ENCODE measurements at regions not wholly inside any gene's neighbourhood (a gene's known extent, or its start where the extent isn't known, plus 50 kb on each side); places are given as distances from the start of the nearest gene placed in this dataset.

DNA sequence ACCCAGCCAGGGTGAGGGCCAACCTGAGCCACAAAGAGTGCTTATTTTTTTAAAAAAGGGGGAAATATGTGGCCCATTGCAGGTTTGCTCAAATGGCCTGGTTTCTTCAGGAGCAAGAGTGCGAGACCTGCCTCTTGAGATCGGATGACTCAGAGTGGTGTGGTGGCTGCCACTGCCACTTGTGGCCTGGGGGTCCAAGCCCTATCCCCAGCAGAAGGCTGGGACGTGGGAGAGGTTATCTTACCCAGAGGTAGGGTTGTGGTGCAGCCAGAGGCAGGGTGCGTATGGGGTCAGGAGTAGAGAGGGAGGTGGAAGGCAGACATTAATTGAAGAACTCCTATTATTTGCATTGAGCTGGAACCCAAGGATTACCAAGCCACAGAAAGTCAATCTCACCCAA is 83.2 kb upstream of the SMAD3 start:
- DNase-seq (ENCODE audit: extremely low read depth in 1 of 4, low spot score in 3 of 4): peak in 2 of 4 experiments; percentile 6 to 25
- no peak for ATAC-seq
- Histone ChIP-seq H3K27me3 (ENCODE audit: control insufficient read depth in 2 of 2, insufficient read depth in 2 of 2, low read length in 2 of 2) (peaks cover 17% of the 10 kb centered on the region in 2 experiments), H3K36me3 (ENCODE audit: control insufficient read depth, insufficient read depth, low read length) (no peaks in the 10 kb centered on the region), H3K9ac (ENCODE audit: insufficient read depth in 1 of 2, low read depth in 2 of 2, low read length in 2 of 2) (no peak overlapping the region), H3K79me2 (ENCODE audit: control insufficient read depth, insufficient read depth, low read length) (no peaks in the 10 kb centered on the region), H3K4me3 (no peak overlapping the region), H3K4me1 (replicated peaks in 1 of 2; ENCODE audit: control insufficient read depth in 2 of 2, insufficient read depth in 2 of 2, low read length in 2 of 2) (no peaks in the 10 kb centered on the region; a peak in 1 of 5 replicates), H3K9me3 (replicated peaks; ENCODE audit: control insufficient read depth, insufficient read depth, low read depth, low read length) (no peaks in the 10 kb centered on the region), H4K20me1 (replicated peaks; ENCODE audit: control insufficient read depth, insufficient read depth, low read length) (no peaks in the 10 kb centered on the region), H2AFZ (ENCODE audit: low read depth, low read length) (no peak overlapping the region), H3K4me2 (ENCODE audit: insufficient read depth, low read length) (no peak overlapping the region), H3K9me1 (ENCODE audit: control insufficient read depth, insufficient read depth, low read length) (no peaks in the 10 kb centered on the region), H3K27ac (ENCODE audit: extremely low read depth, low read depth, low read length) (no peak overlapping the region)
- in situ Hi-C loops (cut with MboI): no loop called here
- no peak for FAIRE-seq
- intact Hi-C loops (cut with micrococcal nuclease): no loop called here
- no TSS peak for BruUV-seq (replicated peaks)
- CTCF ChIA-PET (ENCODE audit: low intra/inter-chr PET ratio): no interaction called here
- POLR2A ChIA-PET: no interaction called here
- 6% methylated on average over 4 of the region's 4 CpGs for WGBS (ENCODE audit: insufficient coverage, low coverage, missing lambda C conversion rate)
- TF ChIP-seq, protein P1, sequence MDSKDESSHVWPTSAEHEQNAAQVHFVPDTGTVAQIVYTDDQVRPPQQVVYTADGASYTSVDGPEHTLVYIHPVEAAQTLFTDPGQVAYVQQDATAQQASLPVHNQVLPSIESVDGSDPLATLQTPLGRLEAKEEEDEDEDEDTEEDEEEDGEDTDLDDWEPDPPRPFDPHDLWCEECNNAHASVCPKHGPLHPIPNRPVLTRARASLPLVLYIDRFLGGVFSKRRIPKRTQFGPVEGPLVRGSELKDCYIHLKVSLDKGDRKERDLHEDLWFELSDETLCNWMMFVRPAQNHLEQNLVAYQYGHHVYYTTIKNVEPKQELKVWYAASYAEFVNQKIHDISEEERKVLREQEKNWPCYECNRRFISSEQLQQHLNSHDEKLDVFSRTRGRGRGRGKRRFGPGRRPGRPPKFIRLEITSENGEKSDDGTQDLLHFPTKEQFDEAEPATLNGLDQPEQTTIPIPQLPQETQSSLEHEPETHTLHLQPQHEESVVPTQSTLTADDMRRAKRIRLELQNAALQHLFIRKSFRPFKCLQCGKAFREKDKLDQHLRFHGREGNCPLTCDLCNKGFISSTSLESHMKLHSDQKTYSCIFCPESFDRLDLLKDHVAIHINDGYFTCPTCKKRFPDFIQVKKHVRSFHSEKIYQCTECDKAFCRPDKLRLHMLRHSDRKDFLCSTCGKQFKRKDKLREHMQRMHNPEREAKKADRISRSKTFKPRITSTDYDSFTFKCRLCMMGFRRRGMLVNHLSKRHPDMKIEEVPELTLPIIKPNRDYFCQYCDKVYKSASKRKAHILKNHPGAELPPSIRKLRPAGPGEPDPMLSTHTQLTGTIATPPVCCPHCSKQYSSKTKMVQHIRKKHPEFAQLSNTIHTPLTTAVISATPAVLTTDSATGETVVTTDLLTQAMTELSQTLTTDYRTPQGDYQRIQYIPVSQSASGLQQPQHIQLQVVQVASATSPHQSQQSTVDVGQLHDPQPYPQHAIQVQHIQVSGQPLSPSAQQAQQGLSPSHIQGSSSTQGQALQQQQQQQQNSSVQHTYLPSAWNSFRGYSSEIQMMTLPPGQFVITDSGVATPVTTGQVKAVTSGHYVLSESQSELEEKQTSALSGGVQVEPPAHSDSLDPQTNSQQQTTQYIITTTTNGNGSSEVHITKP (IDR thresholded peaks at IDR 0.05; ENCODE audit: partially characterized antibody): peak; percentile 21
- TF ChIP-seq KDM5B (IDR thresholded peaks at IDR 0.05; ENCODE audit: insufficient replicate concordance, low read depth, low read length) (no peak), JUND (IDR thresholded peaks at IDR 0.05; ENCODE audit: borderline replicate concordance, low read depth, low read length) (0 out of 2 replicates have a peak, but pooled peaks have one; percentile 14), JUND (tag; IDR thresholded peaks at IDR 0.05; ENCODE audit: borderline replicate concordance, low read depth, low read length) (no peak), CBX5 (IDR thresholded peaks at IDR 0.05; ENCODE audit: borderline replicate concordance, low read depth) (no peak), PATZ1 (CRISPR knock-in tag; IDR thresholded peaks at IDR 0.05; ENCODE audit: borderline replicate concordance) (no peak), ZC3H8 (IDR thresholded peaks at IDR 0.05) (no peak), HCFC1 (IDR thresholded peaks at IDR 0.05; ENCODE audit: low read depth, low read length) (no peak), CBFA2T3 (IDR thresholded peaks at IDR 0.05) (peak; percentile 64), RCOR1 (IDR thresholded peaks at IDR 0.05; ENCODE audit: borderline replicate concordance in 1 of 2, low read depth in 2 of 2, low read length in 2 of 2) (no peak), ATF7 (IDR thresholded peaks at IDR 0.05) (no peak), TBP (optimal IDR thresholded peaks at IDR 0.05; ENCODE audit: low read depth, low read length) (no peak), FOSL1 (tag; conservative IDR thresholded peaks at IDR 0.05) (0 out of 2 replicates have a peak, but pooled peaks have one; percentile 23), RB1 (IDR thresholded peaks at IDR 0.05; ENCODE audit: low read depth) (no peak), ELF4 (CRISPR knock-in tag; IDR thresholded peaks at IDR 0.05) (no peak), TCF3 (CRISPR knock-in tag; IDR thresholded peaks at IDR 0.05) (peak; percentile 35; the same call in 1 of the 2 replicates), FOXJ3 (CRISPR knock-in tag; IDR thresholded peaks at IDR 0.05) (no peak)
- TF ChIP-seq, protein P2, sequence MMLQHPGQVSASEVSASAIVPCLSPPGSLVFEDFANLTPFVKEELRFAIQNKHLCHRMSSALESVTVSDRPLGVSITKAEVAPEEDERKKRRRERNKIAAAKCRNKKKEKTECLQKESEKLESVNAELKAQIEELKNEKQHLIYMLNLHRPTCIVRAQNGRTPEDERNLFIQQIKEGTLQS (IDR thresholded peaks at IDR 0.05): peak; percentile 21; the same call in 1 of the 2 replicates
- TF ChIP-seq, protein P2 (CRISPR knock-in tag; conservative IDR thresholded peaks at IDR 0.05): no peak
